Fibroblast of lung (primary cell): ENCODE measurements at regions not wholly inside any gene's neighbourhood (a gene's known extent, or its start where the extent isn't known, plus 50 kb on each side); places are given as distances from the start of the nearest gene placed in this dataset.

ENCODE experiments used
- DNase-seq, 2 donors: peaks; one replicate each; pipeline versions ENCODE4 v3.0.0 to v3.0.0-alpha.2; 2010; ENCODE audit warnings: low read depth in 2 of 2
- H2AFZ ChIP-seq: 2 replicates; pipeline ENCODE4 v1.5.1; 2012; ENCODE audit warnings: low read length, control low read depth, inconsistent platforms
- H3K27ac ChIP-seq: 2 replicates; pipeline ENCODE4 v1.5.1; 2011; ENCODE audit warnings: low read length, control low read depth; ENCODE audit not compliant: insufficient read depth
- H3K27me3 ChIP-seq: 2 replicates; pipeline ENCODE4 v1.5.1; 2011; ENCODE audit warnings: mild to moderate bottlenecking, low read length; ENCODE audit not compliant: control insufficient read depth, insufficient read depth
- H3K36me3 ChIP-seq: 2 replicates; pipeline ENCODE4 v1.5.1; 2011; ENCODE audit warnings: low read length; ENCODE audit not compliant: control insufficient read depth, insufficient read depth
- H3K4me1 ChIP-seq: 2 replicates; pipeline ENCODE4 v1.5.1; 2011; ENCODE audit warnings: low read length; ENCODE audit not compliant: control insufficient read depth, insufficient read depth; ENCODE audit errors: extremely low read depth
- H3K4me2 ChIP-seq: 2 replicates; pipeline ENCODE4 v1.5.1; 2011; ENCODE audit warnings: low read length, control low read depth; ENCODE audit not compliant: insufficient read depth; ENCODE audit errors: extremely low read depth
- H3K4me3 ChIP-seq, 4 experiments: fragments of 200-600 bp in 1 of 4; sonication (generic) in 1 of 4; replicated peaks in 1 of 4; 2 replicates each; pipeline ENCODE4 v1.5.1; 2011 to 2016; ENCODE audit warnings: low read length in 4 of 4, low read depth in 3 of 4, mild to moderate bottlenecking in 3 of 4, control low read depth in 2 of 4, inconsistent platforms in 1 of 4, mixed read lengths in 1 of 4; ENCODE audit not compliant: insufficient read depth in 1 of 4; ENCODE audit errors: control extremely low read depth in 1 of 4
- H3K79me2 ChIP-seq: 2 replicates; pipeline ENCODE4 v1.5.1; 2012; ENCODE audit warnings: mild to moderate bottlenecking, low read length, inconsistent platforms; ENCODE audit not compliant: control insufficient read depth, insufficient read depth
- H3K9ac ChIP-seq: 2 replicates; pipeline ENCODE4 v1.5.1; 2011; ENCODE audit warnings: mild to moderate bottlenecking, low read length, control low read depth; ENCODE audit not compliant: insufficient read depth
- H3K9me3 ChIP-seq: 2 replicates; pipeline ENCODE4 v1.5.1; 2012; ENCODE audit warnings: low read depth, low read length; ENCODE audit not compliant: control insufficient read depth, insufficient read depth
- H4K20me1 ChIP-seq: 2 replicates; pipeline ENCODE4 v1.5.1; 2011; ENCODE audit warnings: low read length; ENCODE audit not compliant: control insufficient read depth, insufficient read depth; ENCODE audit errors: extremely low read depth
- CTCF ChIP-seq, 2 donors: IDR thresholded peaks in 1 of 2; conservative IDR thresholded peaks in 1 of 2; 1 replicate in 1 of 2; 2 replicates in 1 of 2; pipeline ENCODE4 v1.5.1; 2011 to 2012; ENCODE audit warnings: low read length in 2 of 2, control low read depth in 1 of 2, inconsistent platforms in 1 of 2, low read depth in 1 of 2, mild to moderate bottlenecking in 1 of 2
- EZH2 ChIP-seq: IDR thresholded peaks from 2 replicates; pipeline ENCODE4 v1.5.1; 2012; ENCODE audit warnings: low read length, control low read depth, mild to moderate bottlenecking; ENCODE audit errors: missing control alignments

- Histone ChIP-seq H3K27me3 (no peaks in the 10 kb centered on the region), H3K36me3 (no peaks in the 10 kb centered on the region), H4K20me1 (no peaks in the 10 kb centered on the region), H3K4me2 (no peak overlapping the region), H3K27ac (no peak overlapping the region), H3K9ac (no peak overlapping the region), H3K9me3 (no peaks in the 10 kb centered on the region), H2AFZ (no peak overlapping the region), H3K4me3 (no peak overlapping the region), H3K4me1 (no peaks in the 10 kb centered on the region), H3K79me2 (no peaks in the 10 kb centered on the region)
- no peak for DNase-seq
- TF ChIP-seq CTCF (conservative IDR thresholded peaks at IDR 0.05 in 1 of 2, IDR thresholded peaks at IDR 0.05 in 1 of 2; ENCODE audit: low read depth in 1 of 2, low read length in 2 of 2) (no peak), EZH2 (no peak)
These were observed 829.4 kb upstream of the ALCAM start for GRCh38 chr3:104537323-104537722.

GRCh38 chr3:104546301-104546700 is 820.4 kb upstream of the ALCAM start:
- H2AFZ ChIP-seq: no peak overlapping the region
- no peak overlapping the region for H3K4me3 ChIP-seq
- no peak overlapping the region for H3K4me2 ChIP-seq
- no peaks in the 10 kb centered on the region for H3K36me3 ChIP-seq
- no peaks in the 10 kb centered on the region for H3K27me3 ChIP-seq
- no peak for DNase-seq
- no peaks in the 10 kb centered on the region for H3K4me1 ChIP-seq
- H3K79me2 ChIP-seq: no peaks in the 10 kb centered on the region
- H3K27ac ChIP-seq: no peak overlapping the region
- no peaks in the 10 kb centered on the region for H3K9me3 ChIP-seq
- TF ChIP-seq CTCF (conservative IDR thresholded peaks at IDR 0.05 in 1 of 2, IDR thresholded peaks at IDR 0.05 in 1 of 2; ENCODE audit: low read depth in 1 of 2, low read length in 2 of 2): no peak
- TF ChIP-seq EZH2: no peak
- no peak overlapping the region for H3K9ac ChIP-seq
- no peaks in the 10 kb centered on the region for H4K20me1 ChIP-seq

- Histone ChIP-seq H3K27ac (no peak overlapping the region), H3K9ac (no peak overlapping the region), H3K4me2 (no peak overlapping the region), H3K79me2 (no peaks in the 10 kb centered on the region), H3K27me3 (no peaks in the 10 kb centered on the region), H2AFZ (no peak overlapping the region), H3K4me3 (no peak overlapping the region), H4K20me1 (no peaks in the 10 kb centered on the region), H3K9me3 (no peaks in the 10 kb centered on the region), H3K36me3 (no peaks in the 10 kb centered on the region), H3K4me1 (no peaks in the 10 kb centered on the region)
- no peak for DNase-seq
- TF ChIP-seq CTCF (conservative IDR thresholded peaks at IDR 0.05 in 1 of 2, IDR thresholded peaks at IDR 0.05 in 1 of 2; ENCODE audit: low read depth in 1 of 2, low read length in 2 of 2) (no peak), EZH2 (no peak)
These were observed 819.7 kb upstream of the ALCAM start for GRCh38 chr3:104547031-104547430.
